Testis (tissue), 2 donors: ENCODE measurements at regions not wholly inside any gene's neighbourhood (a gene's known extent, or its start where the extent isn't known, plus 50 kb on each side); places are given as distances from the start of the nearest gene placed in this dataset.

Source experiments
- POLR2A ChIP-seq: fragments of 450-650 bp; IDR thresholded peaks from one replicate; pipeline ENCODE4 v1.6.1; 2017; ENCODE audit warnings: antibody characterized with exemption, mild to moderate bottlenecking, moderate library complexity
- TF ChIP-seq, protein P1 (sequence below), 3 experiments: fragments of 450-650 bp in 2 of 3; fragments of 200-600 bp in 1 of 3; sonication (generic) in 1 of 3; IDR thresholded peaks; one replicate each; pipeline ENCODE4 v1.5.1; 2016 to 2019; ENCODE audit warnings: antibody characterized with exemption in 3 of 3, mild to moderate bottlenecking in 2 of 3, moderate library complexity in 1 of 3

DNA sequence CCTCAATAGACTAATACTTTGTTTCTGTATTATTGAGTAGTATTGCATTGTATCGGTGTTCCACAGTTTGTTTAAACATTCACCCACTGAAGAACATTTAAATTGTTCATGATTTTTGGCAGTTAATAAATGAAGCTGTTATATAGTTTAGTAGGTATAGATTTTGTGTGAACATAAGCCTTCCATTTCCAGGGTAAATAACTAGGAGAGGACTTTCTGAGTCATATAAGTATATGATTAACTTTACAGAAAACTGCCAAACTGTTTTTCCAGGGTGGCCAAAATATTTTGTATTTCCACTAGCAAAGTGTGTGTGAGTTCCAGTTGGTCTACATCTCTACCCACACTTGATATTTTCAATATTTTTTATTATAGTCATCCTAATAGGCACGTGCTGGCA lies 70.0 kb upstream of the MLIP start:
- TF ChIP-seq, protein P1, sequence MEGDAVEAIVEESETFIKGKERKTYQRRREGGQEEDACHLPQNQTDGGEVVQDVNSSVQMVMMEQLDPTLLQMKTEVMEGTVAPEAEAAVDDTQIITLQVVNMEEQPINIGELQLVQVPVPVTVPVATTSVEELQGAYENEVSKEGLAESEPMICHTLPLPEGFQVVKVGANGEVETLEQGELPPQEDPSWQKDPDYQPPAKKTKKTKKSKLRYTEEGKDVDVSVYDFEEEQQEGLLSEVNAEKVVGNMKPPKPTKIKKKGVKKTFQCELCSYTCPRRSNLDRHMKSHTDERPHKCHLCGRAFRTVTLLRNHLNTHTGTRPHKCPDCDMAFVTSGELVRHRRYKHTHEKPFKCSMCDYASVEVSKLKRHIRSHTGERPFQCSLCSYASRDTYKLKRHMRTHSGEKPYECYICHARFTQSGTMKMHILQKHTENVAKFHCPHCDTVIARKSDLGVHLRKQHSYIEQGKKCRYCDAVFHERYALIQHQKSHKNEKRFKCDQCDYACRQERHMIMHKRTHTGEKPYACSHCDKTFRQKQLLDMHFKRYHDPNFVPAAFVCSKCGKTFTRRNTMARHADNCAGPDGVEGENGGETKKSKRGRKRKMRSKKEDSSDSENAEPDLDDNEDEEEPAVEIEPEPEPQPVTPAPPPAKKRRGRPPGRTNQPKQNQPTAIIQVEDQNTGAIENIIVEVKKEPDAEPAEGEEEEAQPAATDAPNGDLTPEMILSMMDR (IDR thresholded peaks at IDR 0.05), result no peak
- TF ChIP-seq POLR2A, result no peak
